Caco-2 (cell line): ENCODE measurements at regions not wholly inside any gene's neighbourhood (a gene's known extent, or its start where the extent isn't known, plus 50 kb on each side); places are given as distances from the start of the nearest gene placed in this dataset.

Experiments
- BruUV-seq: library from RNA; stranded (reverse); fragments of 400-500 nt; replicated peaks from 2 replicates; lab custom pipeline; 2021; lab: Mats Ljungman, UMichigan
- CTCF ChIA-PET: fragments of 300-600 bp; sonication (Branson Sonifier 250); formaldehyde crosslinking; loops from one replicate; lab custom pipeline; 2022; ENCODE audit warnings: antibody characterized with exemption; lab: Charles Lee
- POLR2A ChIA-PET: fragments of 300-600 bp; sonication (Branson Sonifier 250); formaldehyde crosslinking; loops from one replicate; lab custom pipeline; 2022; ENCODE audit warnings: antibody characterized with exemption; lab: Charles Lee
- DNase-seq, 2 experiments: peaks; one replicate each; pipeline versions ENCODE4 v3.0.0 to v3.0.0-alpha.2; 2020 to 2022
- H3K27me3 ChIP-seq: replicated peaks from 2 replicates; pipeline ENCODE4 v1.6.0; 2011; ENCODE audit warnings: low read length; ENCODE audit not compliant: control insufficient read depth, insufficient read depth
- H3K36me3 ChIP-seq: 2 replicates; pipeline ENCODE4 v1.5.1; 2011; ENCODE audit warnings: low read length; ENCODE audit not compliant: control insufficient read depth, insufficient read depth
- H3K4me1 ChIP-seq: fragments of 250-450 bp; sonication (Bioruptor Pico); 2 replicates; pipeline ENCODE4 v1.5.1; 2020; ENCODE audit warnings: mild to moderate bottlenecking
- H3K4me3 ChIP-seq: 2 replicates; pipeline ENCODE4 v1.5.1; 2011; ENCODE audit warnings: low read depth, mild to moderate bottlenecking, control low read depth, low read length
- H3K9me3 ChIP-seq: fragments of 250-450 bp; sonication (Bioruptor Pico); 2 replicates; pipeline ENCODE4 v1.5.1; 2020; ENCODE audit warnings: mild to moderate bottlenecking, moderate library complexity
- H3K27ac Mint-ChIP-seq: one replicate; pipeline ENCODE4 v1.8.0; 2022; ENCODE audit warnings: mixed read lengths; ENCODE audit not compliant: unreplicated experiment
- H3K27me3 Mint-ChIP-seq: one replicate; pipeline ENCODE4 v1.8.0; 2022; ENCODE audit warnings: mixed read lengths; ENCODE audit not compliant: insufficient read depth, unreplicated experiment
- H3K36me3 Mint-ChIP-seq: one replicate; pipeline ENCODE4 v1.8.0; 2022; ENCODE audit warnings: mild to moderate bottlenecking, mixed read lengths; ENCODE audit not compliant: insufficient read depth, unreplicated experiment
- H3K4me1 Mint-ChIP-seq: one replicate; pipeline ENCODE4 v1.8.0; 2022; ENCODE audit warnings: low read depth, mixed read lengths; ENCODE audit not compliant: unreplicated experiment
- H3K4me3 Mint-ChIP-seq: one replicate; pipeline ENCODE4 v1.8.0; 2022; ENCODE audit warnings: mild to moderate bottlenecking, moderate library complexity, mixed read lengths; ENCODE audit not compliant: unreplicated experiment
- H3K9me3 Mint-ChIP-seq: one replicate; pipeline ENCODE4 v1.8.0; 2022; ENCODE audit warnings: mixed read lengths; ENCODE audit not compliant: unreplicated experiment
- CTCF ChIP-seq, 2 experiments: fragments of 200-600 bp in 1 of 2; IDR thresholded peaks; 1 replicate in 1 of 2; 2 replicates in 1 of 2; pipeline versions ENCODE4 v1.5.1 to v1.8.0; 2011 to 2022; ENCODE audit warnings: antibody characterized with exemption in 1 of 2, control low read depth in 1 of 2, inconsistent platforms in 1 of 2, low read depth in 1 of 2, low read length in 1 of 2, mild to moderate bottlenecking in 1 of 2, moderate library complexity in 1 of 2; ENCODE audit not compliant: insufficient read depth in 1 of 2, severe bottlenecking in 1 of 2, unreplicated experiment in 1 of 2
- intact Hi-C: fragments of 100-400 bp; cut with micrococcal nuclease; formaldehyde crosslinking; loops from one replicate; pipeline ENCODE4 v1.10.0; 2022; ENCODE audit not compliant: unreplicated experiment

GRCh38 chr13:56134524-56134923, 1006.2 kb upstream of the PRR20A start:
- Histone ChIP-seq H3K4me1 (no peaks in the 10 kb centered on the region), H3K4me3 (no peak overlapping the region), H3K36me3 (no peaks in the 10 kb centered on the region), H3K9me3 (no peaks in the 10 kb centered on the region), H3K27me3 (no peaks in the 10 kb centered on the region)
- no peak for DNase-seq
- TF ChIP-seq CTCF (IDR thresholded peaks at IDR 0.05; ENCODE audit: insufficient read depth in 1 of 2, low read depth in 1 of 2, low read length in 1 of 2, severe bottlenecking in 1 of 2, unreplicated experiment in 1 of 2) = no peak
- H3K4me3 Mint-ChIP-seq = no peak overlapping the region
- no peaks in the 10 kb centered on the region for H3K36me3 Mint-ChIP-seq
- no peaks in the 10 kb centered on the region for H3K9me3 Mint-ChIP-seq
- H3K4me1 Mint-ChIP-seq = no peaks in the 10 kb centered on the region
- CTCF ChIA-PET = no interaction called here
- no peak overlapping the region for H3K27ac Mint-ChIP-seq
- intact Hi-C loops = no loop called here
- no TSS peak for BruUV-seq
- POLR2A ChIA-PET = no interaction called here
- H3K27me3 Mint-ChIP-seq = peaks cover 3% of the 10 kb centered on the region

- H3K4me1 Mint-ChIP-seq = no peaks in the 10 kb centered on the region
- H3K27me3 ChIP-seq = no peaks in the 10 kb centered on the region
- no peaks in the 10 kb centered on the region for H3K9me3 ChIP-seq
- no peaks in the 10 kb centered on the region for H3K27me3 Mint-ChIP-seq
- TF ChIP-seq CTCF (IDR thresholded peaks at IDR 0.05; ENCODE audit: insufficient read depth in 1 of 2, low read depth in 1 of 2, low read length in 1 of 2, severe bottlenecking in 1 of 2, unreplicated experiment in 1 of 2) = no peak
- intact Hi-C loops = no loop called here
- H3K27ac Mint-ChIP-seq = no peak overlapping the region
- no peak overlapping the region for H3K4me3 Mint-ChIP-seq
- CTCF ChIA-PET = no interaction called here
- POLR2A ChIA-PET = no interaction called here
- H3K36me3 Mint-ChIP-seq = no peaks in the 10 kb centered on the region
- DNase-seq = no peak
- no peak overlapping the region for H3K4me3 ChIP-seq
- H3K9me3 Mint-ChIP-seq = no peaks in the 10 kb centered on the region
- H3K4me1 ChIP-seq = no peaks in the 10 kb centered on the region; the same call in 1 of the 2 replicates
- BruUV-seq = no TSS peak
- no peaks in the 10 kb centered on the region for H3K36me3 ChIP-seq
Observed at GRCh38 chr13:56166864-56167263, 973.9 kb upstream of the PRR20A start.

GRCh38 chr13:56168581-56168980, 972.1 kb upstream of the PRR20A start:
- intact Hi-C loops = no loop called here
- Mint-ChIP-seq H3K4me3 (no peak overlapping the region), H3K9me3 (no peaks in the 10 kb centered on the region), H3K36me3 (no peaks in the 10 kb centered on the region), H3K4me1 (no peaks in the 10 kb centered on the region), H3K27me3 (peaks cover 4% of the 10 kb centered on the region), H3K27ac (no peak overlapping the region)
- H3K9me3 ChIP-seq = no peaks in the 10 kb centered on the region
- no peaks in the 10 kb centered on the region for H3K27me3 ChIP-seq
- H3K4me1 ChIP-seq = no peaks in the 10 kb centered on the region; the same call in 1 of the 2 replicates
- TF ChIP-seq CTCF (IDR thresholded peaks at IDR 0.05; ENCODE audit: insufficient read depth in 1 of 2, low read depth in 1 of 2, low read length in 1 of 2, severe bottlenecking in 1 of 2, unreplicated experiment in 1 of 2) = no peak
- no peak for DNase-seq
- no peak overlapping the region for H3K4me3 ChIP-seq
- ChIA-PET CTCF (no interaction called here), POLR2A (no interaction called here)
- BruUV-seq = no TSS peak
- H3K36me3 ChIP-seq = no peaks in the 10 kb centered on the region
